Dendritic cell treated with granulocyte-macrophage colony-stimulating factor and Interleukin-4, amounts not matched to agents 40 ng/mL and 50 ng/mL, for 4 days (primary cell): ENCODE measurements at regions not wholly inside any gene's neighbourhood (a gene's known extent, or its start where the extent isn't known, plus 50 kb on each side); places are given as distances from the start of the nearest gene placed in this dataset.

ENCODE experiments used
- H3K27ac Mint-ChIP-seq: one replicate; pipeline ENCODE4 v1.8.0; 2022; ENCODE audit warnings: mild to moderate bottlenecking, mixed read lengths
- H3K27me3 Mint-ChIP-seq: one replicate; pipeline ENCODE4 v1.8.0; 2022; ENCODE audit warnings: mild to moderate bottlenecking, mixed read lengths
- H3K36me3 Mint-ChIP-seq: one replicate; pipeline ENCODE4 v1.8.0; 2022; ENCODE audit warnings: low read depth, mixed read lengths
- H3K4me1 Mint-ChIP-seq: one replicate; pipeline ENCODE4 v1.8.0; 2022; ENCODE audit warnings: low read depth, mixed read lengths
- H3K4me3 Mint-ChIP-seq: one replicate; pipeline ENCODE4 v1.8.0; 2022; ENCODE audit warnings: mild to moderate bottlenecking, moderate library complexity, mixed read lengths
- H3K9me3 Mint-ChIP-seq: one replicate; pipeline ENCODE4 v1.8.0; 2022; ENCODE audit warnings: mixed read lengths
- intact Hi-C: fragments of 100-400 bp; cut with micrococcal nuclease; formaldehyde crosslinking; loops from one replicate; pipeline ENCODE4 v1.15.0; 2022

DNA sequence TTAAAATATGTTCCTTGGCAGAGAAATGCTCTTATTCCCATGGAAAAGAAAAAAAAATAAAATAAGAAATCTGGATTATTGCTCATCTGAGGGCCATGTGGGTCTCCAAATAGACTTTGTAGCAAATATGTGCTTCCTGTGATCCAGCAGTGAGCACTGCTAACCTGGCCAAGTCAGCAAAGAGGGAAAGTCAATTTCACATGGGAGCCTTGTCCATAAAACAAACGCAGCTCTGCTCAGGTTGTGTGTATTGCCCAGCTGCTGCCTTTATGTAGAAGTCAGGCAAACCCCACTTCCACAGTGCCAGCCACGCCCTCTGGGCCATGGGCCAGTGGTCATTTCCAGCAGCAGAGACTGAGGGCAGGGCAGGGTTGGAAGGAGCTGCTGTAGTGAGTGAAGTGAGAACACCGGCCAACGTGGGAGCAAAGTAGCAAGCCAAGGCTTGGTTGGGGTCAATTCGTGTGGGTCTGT is 174.3 kb downstream of the LYPLAL1 start:
- Mint-ChIP-seq H3K4me3 (no peak overlapping the region), H3K27me3 (no peaks in the 10 kb centered on the region), H3K36me3 (no peaks in the 10 kb centered on the region), H3K4me1 (no peaks in the 10 kb centered on the region), H3K9me3 (peaks cover 51% of the 10 kb centered on the region), H3K27ac (no peak overlapping the region)
- intact Hi-C loops, result no loop called here

DNA sequence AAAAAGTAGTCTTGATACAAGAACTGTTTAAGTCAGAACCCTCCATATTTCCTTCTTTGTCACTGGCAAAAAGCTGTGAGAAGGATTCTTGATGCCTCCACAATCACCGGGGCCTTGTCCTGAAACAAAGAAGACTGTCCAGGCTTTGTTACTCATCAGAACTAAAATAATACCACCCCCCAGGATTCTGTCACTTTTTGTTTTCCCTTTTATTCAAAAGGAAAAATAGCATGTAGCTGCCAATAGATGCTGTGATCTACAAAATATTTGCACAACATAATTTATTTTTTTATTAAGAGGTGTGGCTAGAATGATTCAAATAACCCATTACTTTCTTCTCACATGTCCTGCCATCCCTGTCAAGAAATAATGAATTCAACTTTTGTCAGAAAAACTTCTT is 173.7 kb downstream of the LYPLAL1 start:
- Mint-ChIP-seq H3K4me3 (no peak overlapping the region), H3K27me3 (no peaks in the 10 kb centered on the region), H3K4me1 (no peaks in the 10 kb centered on the region), H3K27ac (no peak overlapping the region), H3K9me3 (peaks cover 50% of the 10 kb centered on the region), H3K36me3 (no peaks in the 10 kb centered on the region)
- intact Hi-C loops, result no loop called here

DNA sequence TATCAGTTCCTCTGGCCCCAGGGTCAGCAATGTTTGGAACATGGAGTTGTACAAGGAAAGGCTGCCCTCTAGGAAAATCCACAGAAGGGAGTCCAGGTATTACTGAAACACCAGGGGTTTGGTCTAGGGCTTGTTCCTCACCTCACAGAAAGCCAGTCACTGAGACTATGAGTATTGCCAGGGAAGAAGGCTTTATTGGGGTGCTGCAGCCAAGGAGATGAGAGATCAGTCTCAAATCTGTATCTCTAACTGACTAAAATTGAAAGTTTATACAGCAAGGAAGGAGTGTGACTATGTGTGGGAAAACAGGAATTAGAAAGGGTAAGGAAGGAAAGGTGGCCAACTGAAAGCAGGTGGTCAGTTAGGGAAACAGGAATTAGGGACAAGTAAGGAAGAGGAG is 172.3 kb downstream of the LYPLAL1 start:
- Mint-ChIP-seq H3K9me3 (peaks cover 50% of the 10 kb centered on the region), H3K4me3 (no peak overlapping the region), H3K27ac (no peak overlapping the region), H3K27me3 (no peaks in the 10 kb centered on the region), H3K36me3 (no peaks in the 10 kb centered on the region), H3K4me1 (no peaks in the 10 kb centered on the region)
- intact Hi-C loops, result no loop called here

DNA sequence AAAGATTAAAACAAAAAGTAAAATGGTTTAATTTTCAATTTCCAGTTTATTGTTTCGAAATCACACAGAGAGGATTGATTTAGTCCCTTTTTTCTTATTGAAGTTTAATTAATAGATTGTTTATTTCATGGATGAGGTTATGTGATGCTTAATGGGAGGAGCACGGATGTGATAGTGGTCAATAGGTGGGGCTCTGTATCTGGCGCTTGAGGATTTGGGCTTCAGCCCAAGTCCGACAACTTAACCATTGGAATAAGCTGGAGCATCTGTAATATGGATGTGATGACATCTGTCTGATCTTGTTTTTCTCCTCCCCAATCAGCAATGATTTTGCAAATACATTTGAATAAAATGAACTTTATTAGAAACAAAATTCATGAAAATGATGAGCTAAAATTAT is 169.2 kb downstream of the LYPLAL1 start:
- Mint-ChIP-seq H3K4me3 (no peak overlapping the region), H3K27me3 (no peaks in the 10 kb centered on the region), H3K9me3 (peaks cover 43% of the 10 kb centered on the region), H3K27ac (no peak overlapping the region), H3K4me1 (no peaks in the 10 kb centered on the region), H3K36me3 (no peaks in the 10 kb centered on the region)
- intact Hi-C loops, result no loop called here

DNA sequence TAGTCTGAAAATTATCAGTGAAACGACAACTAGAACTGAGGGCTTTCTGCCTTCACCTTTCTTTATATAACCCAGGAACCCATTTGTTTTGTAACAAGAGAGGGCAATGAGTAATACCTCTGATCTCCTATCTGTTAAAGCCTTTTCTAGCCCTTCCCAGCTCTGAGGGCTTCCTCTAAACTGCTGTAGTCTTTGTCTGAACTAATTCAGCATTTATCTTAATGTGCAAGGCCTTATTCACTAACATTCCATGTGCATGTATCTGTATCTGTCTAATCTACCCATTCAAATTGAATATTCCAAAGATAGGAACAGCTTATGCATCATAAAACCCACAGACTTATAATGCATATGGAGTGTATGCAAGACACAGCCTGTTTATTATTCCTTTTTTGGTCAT is 167.1 kb downstream of the LYPLAL1 start:
- Mint-ChIP-seq H3K27me3 (no peaks in the 10 kb centered on the region), H3K4me3 (no peak overlapping the region), H3K4me1 (no peaks in the 10 kb centered on the region), H3K36me3 (no peaks in the 10 kb centered on the region), H3K9me3 (peaks cover 25% of the 10 kb centered on the region), H3K27ac (no peak overlapping the region)
- intact Hi-C loops, result no loop called here

DNA sequence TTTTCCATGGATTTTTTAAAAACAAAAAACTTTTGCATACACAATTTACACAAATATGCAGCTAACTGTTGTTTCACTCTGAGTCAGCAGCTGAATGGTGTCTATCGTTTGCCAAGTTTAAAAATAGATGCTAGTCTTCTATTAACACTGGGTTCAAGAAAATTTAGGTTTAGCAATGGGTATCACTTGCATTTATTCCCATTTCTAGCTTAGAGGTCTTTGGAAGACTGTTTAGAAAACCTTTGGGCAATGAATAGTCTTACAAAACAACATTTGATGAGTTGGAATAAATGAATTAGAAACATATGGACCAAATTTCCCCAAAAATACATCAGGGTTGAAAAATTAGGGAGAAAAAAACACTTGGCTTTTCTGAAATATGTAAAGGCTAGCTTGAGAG is 165.8 kb downstream of the LYPLAL1 start:
- no peak overlapping the region for H3K4me3 Mint-ChIP-seq
- H3K9me3 Mint-ChIP-seq, result peaks cover 12% of the 10 kb centered on the region
- no peaks in the 10 kb centered on the region for H3K36me3 Mint-ChIP-seq
- intact Hi-C loops, result no loop called here
- no peak overlapping the region for H3K27ac Mint-ChIP-seq
- no peaks in the 10 kb centered on the region for H3K27me3 Mint-ChIP-seq
- H3K4me1 Mint-ChIP-seq, result no peaks in the 10 kb centered on the region

DNA sequence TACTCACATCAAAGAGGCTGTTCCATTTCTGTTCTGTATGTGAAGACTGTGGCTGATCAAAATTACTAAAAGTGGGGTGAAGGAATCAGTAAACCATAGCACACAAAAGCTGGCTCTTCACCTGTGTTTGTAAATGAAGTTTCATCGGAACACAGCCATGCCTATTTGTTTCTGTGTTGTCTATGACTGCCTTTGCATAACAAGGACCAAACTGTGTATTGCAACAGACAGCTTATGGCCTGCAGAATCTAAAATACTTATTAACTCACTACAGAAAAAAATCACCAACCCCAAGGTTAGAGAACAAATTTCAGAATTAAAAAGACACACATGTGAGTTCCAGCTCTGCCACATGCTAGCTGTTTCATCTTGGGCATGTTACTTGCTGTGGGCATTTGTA is 163.9 kb downstream of the LYPLAL1 start:
- H3K27me3 Mint-ChIP-seq, result no peaks in the 10 kb centered on the region
- no peak overlapping the region for H3K27ac Mint-ChIP-seq
- H3K9me3 Mint-ChIP-seq, result no peaks in the 10 kb centered on the region
- no peaks in the 10 kb centered on the region for H3K36me3 Mint-ChIP-seq
- no peaks in the 10 kb centered on the region for H3K4me1 Mint-ChIP-seq
- no peak overlapping the region for H3K4me3 Mint-ChIP-seq
- intact Hi-C loops, result no loop called here

DNA sequence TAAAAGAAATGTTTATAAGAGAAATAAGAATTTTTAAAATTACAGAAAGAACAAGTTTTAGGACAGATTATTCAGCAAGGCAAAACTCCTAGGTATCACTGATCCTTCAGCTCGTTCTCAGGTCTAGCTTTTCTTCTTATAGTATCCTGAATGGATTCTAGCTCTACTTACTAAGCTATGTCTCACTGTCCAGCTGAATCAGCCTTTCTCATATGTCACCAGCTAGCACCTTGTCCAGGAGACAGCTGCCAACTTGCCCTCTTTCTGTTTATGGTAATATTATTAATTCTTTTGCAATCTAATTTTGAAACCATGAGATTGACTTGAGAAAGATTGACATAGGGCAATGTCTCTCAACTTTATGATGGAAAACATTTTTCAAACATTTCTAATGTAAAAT is 159.9 kb downstream of the LYPLAL1 start:
- Mint-ChIP-seq H3K27me3 (no peaks in the 10 kb centered on the region), H3K9me3 (peaks cover 9% of the 10 kb centered on the region), H3K27ac (no peak overlapping the region), H3K36me3 (no peaks in the 10 kb centered on the region), H3K4me1 (no peaks in the 10 kb centered on the region), H3K4me3 (no peak overlapping the region)
- intact Hi-C loops, result no loop called here

DNA sequence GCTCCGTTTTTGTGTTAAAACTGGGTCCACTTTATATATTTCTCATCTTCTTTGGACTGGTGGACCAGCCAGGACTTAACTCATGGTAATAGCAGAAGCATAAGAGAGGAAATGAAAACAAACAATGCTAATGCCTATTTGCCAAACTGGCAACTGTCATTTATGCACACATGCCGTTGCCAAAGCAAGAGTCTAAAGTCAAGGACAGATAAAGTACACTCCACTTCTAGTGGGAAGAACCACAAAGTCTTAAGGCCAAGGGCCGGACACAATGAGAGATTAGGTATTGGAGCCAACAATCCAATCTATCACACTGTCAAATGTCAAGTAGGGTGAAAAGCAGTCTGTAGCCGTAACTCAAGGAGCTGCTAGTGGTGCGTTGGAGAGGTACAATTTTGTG is 157.7 kb downstream of the LYPLAL1 start:
- no peaks in the 10 kb centered on the region for H3K4me1 Mint-ChIP-seq
- H3K4me3 Mint-ChIP-seq, result no peak overlapping the region
- intact Hi-C loops, result no loop called here
- H3K36me3 Mint-ChIP-seq, result no peaks in the 10 kb centered on the region
- no peak overlapping the region for H3K27ac Mint-ChIP-seq
- H3K27me3 Mint-ChIP-seq, result no peaks in the 10 kb centered on the region
- H3K9me3 Mint-ChIP-seq, result peaks cover 28% of the 10 kb centered on the region

DNA sequence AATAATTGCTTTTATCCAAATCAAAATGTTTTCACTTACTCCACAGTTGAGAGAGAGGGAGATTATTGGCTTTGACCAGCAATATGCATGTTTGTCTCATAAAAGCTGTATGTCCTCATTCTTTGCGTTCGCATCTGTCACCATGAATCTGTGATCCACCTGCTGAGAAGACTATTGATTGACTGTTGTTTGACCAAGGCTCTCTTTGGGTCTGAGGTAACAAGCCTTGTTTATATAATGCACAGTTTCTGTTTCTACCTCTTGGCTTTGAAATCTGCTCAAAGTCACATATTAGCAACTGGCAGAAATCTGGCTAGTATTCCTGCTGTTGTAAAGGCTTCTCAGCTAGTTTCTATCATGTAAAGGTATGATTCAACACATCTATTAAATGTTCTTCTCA is 157.0 kb downstream of the LYPLAL1 start:
- Mint-ChIP-seq H3K4me1 (no peaks in the 10 kb centered on the region), H3K4me3 (no peak overlapping the region), H3K36me3 (no peaks in the 10 kb centered on the region), H3K27me3 (no peaks in the 10 kb centered on the region), H3K27ac (no peak overlapping the region), H3K9me3 (peaks cover 30% of the 10 kb centered on the region)
- intact Hi-C loops, result no loop called here

DNA sequence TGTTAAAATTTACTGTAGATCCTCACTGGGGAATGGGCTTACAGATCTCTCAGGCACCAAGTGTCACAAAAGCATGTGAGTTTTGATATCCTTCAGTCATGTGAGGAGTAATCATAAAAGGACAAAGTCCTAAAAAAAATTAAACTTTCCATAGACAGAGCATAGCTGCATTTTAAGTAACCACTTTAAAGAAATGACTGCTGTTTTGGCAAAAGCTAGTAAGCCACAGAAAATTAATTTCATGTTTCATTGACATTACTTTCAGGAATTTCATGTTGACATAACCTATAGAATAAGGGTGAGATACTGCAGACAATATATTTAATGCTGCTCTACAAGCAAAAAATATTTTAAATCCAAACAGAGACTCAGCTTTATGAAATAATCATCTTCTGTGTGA is 156.3 kb downstream of the LYPLAL1 start:
- Mint-ChIP-seq H3K4me3 (no peak overlapping the region), H3K27me3 (no peaks in the 10 kb centered on the region), H3K9me3 (peaks cover 30% of the 10 kb centered on the region), H3K36me3 (no peaks in the 10 kb centered on the region), H3K4me1 (no peaks in the 10 kb centered on the region), H3K27ac (no peak overlapping the region)
- intact Hi-C loops, result no loop called here

DNA sequence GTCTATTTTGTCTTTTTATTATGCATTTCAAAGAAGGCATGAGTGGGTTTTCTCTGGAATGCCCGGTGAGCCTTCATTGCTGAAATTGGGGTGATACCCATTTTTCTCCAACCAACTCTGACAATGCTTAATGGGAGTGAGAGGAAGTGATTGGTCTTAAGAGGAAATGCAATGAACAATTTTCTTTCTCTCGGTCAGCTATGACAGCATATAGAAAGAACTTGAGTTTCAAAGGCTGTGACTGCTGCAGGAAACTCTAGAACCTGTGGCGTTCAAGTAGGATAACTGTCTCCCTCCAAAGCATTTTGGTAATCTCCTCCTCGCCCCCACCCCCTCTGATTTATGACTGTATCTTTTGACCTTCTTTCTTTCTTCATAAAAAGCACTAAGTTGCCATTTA is 155.9 kb downstream of the LYPLAL1 start:
- Mint-ChIP-seq H3K4me3 (no peak overlapping the region), H3K27me3 (no peaks in the 10 kb centered on the region), H3K27ac (no peak overlapping the region), H3K4me1 (no peaks in the 10 kb centered on the region), H3K36me3 (no peaks in the 10 kb centered on the region), H3K9me3 (peaks cover 30% of the 10 kb centered on the region)
- intact Hi-C loops, result no loop called here

DNA sequence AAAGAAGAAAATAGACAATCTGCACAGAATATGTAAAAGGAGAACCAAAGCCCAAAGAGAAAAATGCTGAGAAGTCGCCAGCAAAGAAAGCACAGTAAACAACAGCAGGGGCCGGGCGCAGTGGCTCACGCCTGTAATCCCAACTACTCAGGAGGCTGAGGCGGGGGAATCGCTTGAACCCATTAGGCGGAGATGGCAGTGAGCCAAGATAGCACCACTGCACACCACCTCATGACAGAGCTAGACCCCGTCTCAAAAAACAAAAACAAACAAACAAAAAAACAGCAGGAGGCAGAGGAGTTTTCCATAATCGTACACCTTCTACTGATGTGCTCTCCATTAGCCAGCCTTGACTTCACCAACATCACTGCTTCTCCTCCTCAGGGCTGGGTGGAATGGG is 153.2 kb downstream of the LYPLAL1 start:
- intact Hi-C loops, result no loop called here
- H3K9me3 Mint-ChIP-seq, result peaks cover 30% of the 10 kb centered on the region
- H3K4me1 Mint-ChIP-seq, result no peaks in the 10 kb centered on the region
- no peaks in the 10 kb centered on the region for H3K27me3 Mint-ChIP-seq
- H3K4me3 Mint-ChIP-seq, result no peak overlapping the region
- no peak overlapping the region for H3K27ac Mint-ChIP-seq
- no peaks in the 10 kb centered on the region for H3K36me3 Mint-ChIP-seq

DNA sequence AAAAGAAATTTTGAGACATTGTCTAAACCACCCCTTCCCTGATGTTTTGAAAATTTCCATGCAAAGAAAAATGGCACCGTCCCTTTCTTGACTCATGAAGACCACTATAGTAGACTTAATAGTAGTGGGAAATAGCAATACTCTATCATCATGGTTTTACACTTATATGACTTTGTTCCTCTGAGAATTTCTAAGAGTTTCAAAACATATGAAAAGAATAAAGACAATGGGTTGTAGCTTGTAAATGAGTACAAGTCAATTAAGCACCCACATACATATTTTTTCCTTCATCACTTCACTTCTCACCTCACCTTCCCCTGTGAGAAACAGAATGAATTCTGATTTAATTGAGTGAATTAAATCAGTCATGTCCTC is 151.7 kb downstream of the LYPLAL1 start:
- no peaks in the 10 kb centered on the region for H3K4me1 Mint-ChIP-seq
- intact Hi-C loops, result no loop called here
- H3K9me3 Mint-ChIP-seq, result peaks cover 21% of the 10 kb centered on the region
- no peaks in the 10 kb centered on the region for H3K27me3 Mint-ChIP-seq
- no peaks in the 10 kb centered on the region for H3K36me3 Mint-ChIP-seq
- H3K4me3 Mint-ChIP-seq, result no peak overlapping the region
- H3K27ac Mint-ChIP-seq, result no peak overlapping the region

DNA sequence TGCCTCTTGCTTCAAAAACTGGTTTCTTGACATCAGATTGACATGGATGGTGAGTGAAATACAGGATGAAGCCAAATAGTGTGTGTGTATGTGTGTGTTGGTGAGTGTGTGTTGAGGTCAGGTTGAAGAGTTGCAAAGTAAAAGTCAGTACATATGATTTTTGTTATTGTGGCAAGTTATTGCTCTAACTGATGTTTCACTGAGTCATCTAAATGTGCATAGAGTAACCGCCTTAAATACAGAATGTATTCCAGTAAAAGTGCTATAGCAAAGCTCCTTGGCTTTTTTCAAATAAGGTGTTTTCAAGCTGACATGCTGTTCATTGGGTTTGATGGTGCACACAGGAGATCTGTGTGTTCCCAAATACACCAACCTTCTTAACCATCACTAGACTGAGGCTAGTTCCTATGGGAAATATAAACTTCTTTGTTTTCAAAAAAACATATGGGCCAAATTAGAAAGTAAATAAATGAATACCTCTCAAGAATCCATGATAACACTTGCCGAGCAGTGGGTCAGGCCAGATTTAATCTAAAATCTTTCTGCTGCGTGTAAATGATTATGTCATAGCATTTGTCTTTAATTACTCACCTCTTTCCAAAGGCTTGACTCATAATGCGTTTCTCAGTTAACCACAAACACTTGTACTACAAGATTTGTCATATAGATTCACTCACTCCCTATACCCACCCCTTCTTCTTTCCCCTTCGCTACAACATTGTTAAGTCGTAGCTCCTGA is 151.1 kb downstream of the LYPLAL1 start:
- intact Hi-C loops, result no loop called here

More for the DNA sequence above, 151.1 kb downstream of the LYPLAL1 start:
- Mint-ChIP-seq H3K36me3 (no peaks in the 10 kb centered on the region), H3K4me1 (no peaks in the 10 kb centered on the region), H3K4me3 (no peak overlapping the region), H3K27ac (no peak overlapping the region), H3K9me3 (peaks cover 21% of the 10 kb centered on the region), H3K27me3 (no peaks in the 10 kb centered on the region)
